ENCODE measurements at regions not wholly inside any gene's neighbourhood (a gene's known extent, or its start where the extent isn't known, plus 50 kb on each side); places are given as distances from the start of the nearest gene placed in this dataset.

- TF ChIP-seq CTCF (IDR thresholded peaks at IDR 0.05) (no peak), POLR2A (IDR thresholded peaks at IDR 0.05) (no peak)
These were observed 136.2 kb upstream of the TMEM106B start for GRCh38 chr7:12074889-12075288.

Data from heart left ventricle (tissue), 13 donors.